Caki2 (cell line): ENCODE measurements at regions not wholly inside any gene's neighbourhood (a gene's known extent, or its start where the extent isn't known, plus 50 kb on each side); places are given as distances from the start of the nearest gene placed in this dataset.
A peak's percentile ranks its signal among the peaks of the same experiment; 100 is the strongest.
"Not testable (repeated sequence)": the region's sequence is repeated elsewhere in the genome, so short reads cannot be mapped to it uniquely, and the experiment has no call there.

Experiments used
- DNase-seq: peaks from one replicate; pipeline ENCODE4 v3.0.0-alpha.2; 2015; ENCODE audit warnings: low read depth
- in situ Hi-C: cut with HindIII; loops from 2 replicates; pipeline ENCODE4 v1.10.0; 2016; ENCODE audit warnings: low sequenced_read_pairs, low pct_unique_long_range_greater_than_20kb, mixed read lengths

DNA sequence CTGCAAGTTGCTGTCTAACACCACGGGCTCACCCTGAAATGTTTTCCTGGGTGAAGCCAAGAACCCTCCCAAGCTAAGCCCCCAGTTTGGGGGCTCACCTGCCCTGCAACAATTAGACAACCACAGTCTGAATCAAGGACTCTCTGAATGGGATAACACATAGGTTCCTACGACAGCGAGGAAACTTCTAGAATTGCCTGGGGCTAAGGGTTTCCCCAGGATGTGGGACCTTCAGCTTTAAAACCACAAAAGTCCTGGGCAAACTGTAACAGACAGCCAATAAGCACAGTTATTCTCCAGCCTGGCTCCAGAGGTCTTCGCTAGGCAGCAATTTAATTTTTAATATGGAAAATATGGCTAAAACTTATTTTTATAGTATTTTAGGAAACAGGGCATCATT, 162.6 kb downstream of the PRKX start:
- DNase-seq, result no peak
- in situ Hi-C loops, result no loop called here

DNA sequence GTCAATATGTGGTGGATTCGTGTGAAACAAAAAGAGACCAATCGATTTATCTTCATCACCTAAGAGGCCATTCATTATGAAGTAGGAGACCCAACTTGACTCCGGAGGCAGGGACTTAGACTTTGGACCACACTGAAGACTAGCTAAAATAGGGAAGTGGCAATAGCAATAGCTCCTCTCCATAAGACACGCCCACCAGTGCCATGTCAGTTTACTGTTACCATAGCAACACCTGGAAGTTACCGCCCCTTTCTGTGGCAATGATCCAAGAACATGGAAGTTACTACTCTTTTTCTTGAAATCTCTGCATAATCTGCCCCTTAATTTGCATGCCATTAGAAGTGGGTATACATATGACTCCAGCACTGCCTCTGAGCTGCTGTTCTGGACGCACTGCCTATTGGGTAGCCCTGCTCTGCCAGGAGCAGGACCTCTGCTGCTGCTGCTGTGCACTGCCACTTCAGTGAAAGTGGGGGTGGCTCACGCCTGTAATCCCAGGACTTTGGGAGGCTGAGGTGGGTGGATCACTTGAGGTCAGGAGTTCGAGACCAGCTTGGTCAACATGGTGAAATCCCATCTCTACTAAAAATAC, 163.2 kb downstream of the PRKX start:
- DNase-seq, result peak; percentile 81
- in situ Hi-C loops, result no loop called here

DNA sequence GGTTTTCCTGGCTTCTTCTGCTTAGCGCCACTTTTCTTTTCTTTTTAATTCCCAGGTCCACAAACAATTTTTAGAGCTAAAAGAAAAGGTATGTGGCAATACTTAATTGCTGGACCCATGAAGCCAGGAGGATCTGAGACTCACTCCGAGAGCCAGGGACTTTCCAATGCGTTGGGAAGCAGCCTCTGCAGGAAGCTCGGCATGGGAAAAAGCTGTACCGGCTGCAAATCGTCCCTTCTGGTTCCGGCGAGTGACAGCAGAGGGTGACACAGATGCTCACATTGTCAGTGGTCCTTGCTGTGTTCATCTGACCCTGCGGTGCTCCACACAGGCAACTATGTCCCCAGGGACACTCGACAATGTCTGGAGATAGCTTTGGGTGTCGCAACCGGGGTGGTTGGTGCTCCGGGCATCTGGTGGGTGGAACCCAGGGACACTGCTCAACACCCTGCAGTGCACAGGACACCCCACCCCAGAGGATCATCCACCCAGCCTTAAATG, 164.0 kb downstream of the PRKX start:
- peak; percentile 63 for DNase-seq
- in situ Hi-C loops, result no loop called here

DNA sequence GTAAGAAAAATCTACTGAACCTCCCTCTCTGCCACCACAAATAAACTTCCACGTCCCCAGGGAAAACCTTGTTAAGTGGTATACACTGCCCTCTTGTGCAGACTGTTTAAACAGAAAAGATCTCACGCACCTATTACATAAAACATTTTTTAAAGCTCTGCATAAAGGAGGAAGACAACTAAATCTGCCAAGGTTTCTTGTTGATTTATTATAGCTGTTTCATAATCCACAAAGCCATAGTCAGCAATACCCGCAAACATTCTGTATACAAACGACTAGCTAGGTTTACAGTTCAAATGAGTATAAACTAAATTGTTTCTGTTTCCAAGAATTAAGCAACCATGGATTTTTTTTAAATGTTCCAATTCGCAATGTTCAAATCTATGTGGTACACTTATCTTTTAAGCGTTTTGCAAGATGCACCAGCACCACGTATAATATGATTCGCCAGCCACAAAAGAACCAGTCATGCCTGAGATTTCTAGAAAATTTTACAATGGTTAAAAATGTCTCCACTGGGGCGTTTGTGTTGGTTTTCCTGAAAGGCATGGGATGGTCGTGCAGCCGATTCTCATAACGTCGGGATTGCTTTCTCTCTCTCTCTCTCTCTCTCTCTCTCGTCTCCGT, 164.6 kb downstream of the PRKX start:
- peak; percentile 56 for DNase-seq
- in situ Hi-C loops, result no loop called here

DNA sequence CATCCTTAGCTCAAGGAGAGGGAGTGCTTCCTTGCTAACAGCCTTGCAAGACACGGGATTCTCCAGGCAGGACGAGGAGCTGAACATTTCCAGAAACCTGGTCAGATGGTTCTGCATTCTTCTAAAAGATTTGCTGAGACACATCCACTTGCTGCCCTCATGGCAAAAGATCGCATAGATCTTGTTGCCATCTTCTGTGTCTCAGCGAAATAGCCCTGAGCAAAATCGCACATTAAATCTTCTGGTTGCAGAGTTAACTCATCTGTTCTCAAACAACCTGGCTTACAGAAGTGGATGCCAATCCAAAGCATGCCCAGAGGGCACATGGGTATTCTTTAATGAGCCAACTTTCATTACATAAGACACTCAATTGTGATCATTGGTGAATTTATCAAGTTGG, 167.5 kb downstream of the PRKX start:
- in situ Hi-C loops, result no loop called here
- no peak for DNase-seq

DNA sequence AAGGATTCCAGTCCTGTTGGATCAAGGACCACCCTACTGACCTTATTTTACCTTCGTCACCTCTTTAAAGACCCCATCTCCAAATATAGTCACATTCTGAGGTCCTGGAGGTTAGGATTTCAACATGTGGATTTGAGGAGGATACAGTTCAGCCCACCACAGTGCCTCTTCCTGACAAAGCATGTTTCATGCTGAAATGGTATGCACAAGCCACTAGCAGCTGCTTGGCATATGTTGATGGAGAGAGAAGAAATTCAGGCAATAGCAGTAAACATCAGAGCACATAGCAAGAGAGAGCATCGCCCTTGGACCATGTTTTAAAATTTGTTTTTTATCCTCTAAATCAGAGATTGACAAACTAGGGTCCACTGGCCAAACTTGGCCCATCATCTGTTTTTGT, 172.1 kb downstream of the PRKX start:
- in situ Hi-C loops, result no loop called here
- no peak for DNase-seq

DNA sequence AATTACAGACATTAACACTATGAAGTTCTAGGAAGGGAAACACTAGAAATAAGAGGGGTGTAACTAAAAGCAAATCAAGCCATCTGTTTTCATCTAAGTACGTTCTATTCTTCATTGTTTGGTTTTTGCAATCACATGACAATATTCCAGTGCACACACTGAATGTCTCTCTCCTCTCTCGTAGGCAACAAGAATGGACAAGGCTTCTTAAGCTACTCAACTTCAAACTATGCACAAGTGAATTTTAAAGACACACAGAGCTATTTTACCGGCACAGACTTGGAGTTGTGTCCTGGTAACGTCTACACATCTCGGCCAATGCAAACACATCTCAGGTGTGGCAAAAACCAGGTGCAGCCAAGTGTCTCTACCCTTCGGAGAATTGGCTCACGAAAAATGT, 173.3 kb downstream of the PRKX start:
- DNase-seq, result no peak
- in situ Hi-C loops, result no loop called here

DNA sequence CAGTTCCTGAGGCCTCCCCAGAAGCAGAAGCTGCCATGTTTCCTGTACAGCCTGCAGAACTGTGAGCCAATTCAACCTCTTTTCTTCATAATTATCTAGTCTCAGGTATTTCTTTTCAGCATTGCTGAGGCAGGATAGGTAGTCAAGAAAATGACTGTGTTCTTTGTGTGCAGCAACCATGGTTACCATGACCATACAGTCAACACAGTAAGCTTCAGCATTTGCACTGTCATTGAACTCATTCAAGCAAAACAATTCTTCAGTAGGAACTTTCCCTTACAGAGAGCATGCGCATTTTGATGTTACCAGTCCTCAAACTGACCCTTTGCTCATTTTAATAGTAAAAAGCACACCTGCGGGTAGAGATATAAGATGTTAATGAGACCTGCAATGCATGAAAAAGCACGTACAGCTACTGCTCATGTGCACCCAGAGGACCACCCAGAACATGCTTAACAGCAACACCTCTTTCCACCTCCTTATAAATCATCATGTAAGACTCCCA, 180.8 kb downstream of the PRKX start:
- in situ Hi-C loops, result no loop called here
- peak; percentile 74 for DNase-seq

DNA sequence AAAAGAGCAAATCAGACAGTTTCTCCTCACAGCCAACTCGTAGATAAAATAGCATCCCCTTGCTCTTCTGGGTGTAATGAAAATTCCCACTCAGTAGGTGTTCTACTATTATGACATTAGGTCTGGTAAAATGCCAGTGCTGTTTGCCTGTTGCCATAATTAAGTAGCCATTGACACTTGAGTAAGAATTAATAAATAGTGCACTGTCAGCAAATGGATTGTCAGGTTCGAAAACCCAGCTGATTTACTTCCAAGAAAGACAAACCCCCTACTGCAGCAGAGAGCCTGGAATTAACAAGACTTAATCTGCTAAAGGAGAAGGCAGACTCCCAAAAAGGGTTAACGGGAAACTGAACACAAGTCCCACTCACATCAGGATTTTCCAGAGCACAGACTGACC, 182.0 kb downstream of the PRKX start:
- in situ Hi-C loops, DNase-seq: not testable (repeated sequence)

DNA sequence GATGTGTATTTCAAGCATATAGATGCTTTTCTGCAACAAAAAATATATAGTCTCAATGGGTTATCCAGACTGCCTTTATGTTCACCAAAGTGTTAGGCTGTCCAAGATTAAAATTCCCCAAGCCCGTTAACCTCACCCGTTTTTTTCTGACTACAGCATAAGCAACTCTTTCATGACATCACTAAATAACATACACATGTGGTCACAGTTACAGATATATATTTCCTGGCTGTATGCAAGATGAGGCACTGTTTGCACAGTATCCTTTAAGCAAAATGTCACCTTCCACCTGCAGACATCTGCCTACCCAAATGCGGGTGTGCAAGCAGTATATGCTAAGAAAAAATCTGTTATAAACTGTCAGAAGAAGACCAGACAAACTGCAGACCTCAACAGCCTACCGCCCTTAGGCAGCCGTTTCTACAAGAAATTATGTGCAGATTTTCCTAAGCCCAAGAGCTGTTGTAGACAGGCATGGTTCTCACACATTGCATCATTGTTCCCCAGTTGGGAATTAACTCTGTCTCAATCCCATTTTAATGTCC, 183.1 kb upstream of the MXRA5 start:
- no peak for DNase-seq
- in situ Hi-C loops, result no loop called here

DNA sequence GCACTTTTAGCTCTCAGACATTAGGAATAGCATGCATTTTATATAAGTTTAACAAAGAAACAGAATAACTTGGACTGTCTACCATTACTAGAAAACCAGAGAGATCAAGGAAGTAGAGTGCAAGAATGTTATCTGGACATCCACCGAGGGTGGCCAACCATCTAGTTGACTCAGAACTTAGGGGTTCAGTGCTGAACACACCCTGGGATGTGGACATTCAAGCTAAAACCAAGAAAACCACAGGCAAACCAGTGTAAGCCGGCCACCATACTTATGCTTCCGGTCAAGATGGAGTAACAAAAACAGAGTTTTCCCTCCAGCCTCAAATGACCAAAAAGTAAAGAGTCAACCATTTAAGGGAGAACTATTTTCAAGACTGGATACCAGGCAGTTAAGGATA, 181.4 kb upstream of the MXRA5 start:
- DNase-seq, result no peak
- in situ Hi-C loops, result no loop called here

DNA sequence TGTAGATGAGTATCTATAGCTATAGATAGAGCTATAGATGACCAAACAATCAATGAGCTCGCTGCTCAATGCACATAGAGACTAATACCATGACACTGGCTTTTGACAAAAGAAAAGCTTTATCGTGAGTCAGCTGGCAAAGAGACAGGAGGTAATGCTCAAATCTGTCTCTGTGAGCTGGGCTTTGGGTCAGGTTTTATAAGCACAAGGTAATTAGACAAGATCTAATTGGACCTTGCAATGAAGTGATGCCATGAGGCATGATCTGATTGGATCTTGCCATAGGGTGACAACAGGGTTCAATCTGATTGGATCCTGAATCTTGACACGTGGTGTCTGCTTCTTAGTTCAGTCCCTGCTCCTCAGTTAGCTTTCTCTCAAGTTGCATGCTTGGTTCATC, 180.7 kb upstream of the MXRA5 start:
- in situ Hi-C loops, result no loop called here
- no peak for DNase-seq

DNA sequence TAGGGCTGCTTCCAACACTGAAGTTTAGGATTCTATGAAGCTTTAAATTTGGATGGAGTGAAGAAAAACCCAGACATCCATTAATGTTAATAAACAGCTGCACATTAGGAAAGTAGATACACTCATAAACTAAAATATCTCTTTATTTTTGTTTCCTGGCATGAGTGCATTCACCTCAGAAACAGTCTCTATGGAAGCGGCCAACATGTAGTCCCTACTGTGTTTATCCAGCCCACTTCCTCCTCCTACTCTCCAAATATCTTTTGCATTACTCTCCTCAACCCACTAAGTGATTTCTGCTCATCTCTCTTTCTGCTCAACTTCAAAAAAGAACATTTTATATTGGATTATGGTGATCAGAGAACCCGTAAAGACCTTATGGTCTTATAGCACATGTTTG, 180.3 kb upstream of the MXRA5 start:
- no peak for DNase-seq
- in situ Hi-C loops, result no loop called here

DNA sequence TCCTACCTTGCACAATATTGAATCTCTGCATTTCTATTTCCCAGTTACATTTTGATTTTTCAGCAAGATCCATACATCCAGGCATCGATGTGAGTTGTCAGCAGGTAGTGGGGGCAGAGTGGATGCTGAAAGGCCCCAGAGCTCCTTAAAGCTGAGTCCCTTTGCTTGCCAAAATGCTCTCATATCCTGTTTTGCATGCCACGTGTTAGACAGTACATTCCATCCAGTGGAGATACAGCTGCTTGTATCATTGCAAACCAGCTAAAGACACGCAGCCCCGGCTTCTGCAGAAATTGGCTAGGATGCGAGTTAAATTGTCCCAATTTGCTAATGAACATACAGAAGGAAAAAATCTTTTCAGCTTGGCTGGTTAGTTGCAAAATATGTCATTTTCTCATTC, 179.6 kb upstream of the MXRA5 start:
- in situ Hi-C loops, result no loop called here

DNA sequence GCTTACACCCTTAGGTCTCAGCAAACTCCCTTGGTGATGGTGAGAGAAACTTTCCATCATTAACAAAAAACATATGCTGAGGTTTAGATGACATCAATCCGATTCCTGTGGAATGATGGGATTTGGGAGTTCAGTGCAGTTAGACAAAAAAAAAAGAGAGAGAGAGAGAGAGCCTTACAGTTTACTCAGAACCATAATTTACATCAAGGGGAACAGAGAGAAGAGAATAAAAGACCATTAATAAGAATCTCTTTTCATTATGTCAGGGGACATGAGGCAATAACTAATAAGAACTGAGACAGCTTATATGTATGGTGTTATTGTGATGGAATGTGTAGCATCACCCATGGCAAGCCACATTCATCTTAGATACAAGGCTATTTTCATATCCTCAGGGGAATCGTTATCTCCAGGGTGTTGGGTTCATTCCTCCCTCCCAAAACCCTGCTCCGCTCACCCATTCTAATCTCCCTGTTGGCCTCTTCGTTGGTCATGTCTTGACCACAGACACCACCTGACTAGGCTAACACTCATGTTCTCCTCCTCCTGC, 175.7 kb upstream of the MXRA5 start:
- DNase-seq, result no peak
- in situ Hi-C loops, result no loop called here

More for the DNA sequence above, 179.6 kb upstream of the MXRA5 start:
- DNase-seq, result no peak

DNA sequence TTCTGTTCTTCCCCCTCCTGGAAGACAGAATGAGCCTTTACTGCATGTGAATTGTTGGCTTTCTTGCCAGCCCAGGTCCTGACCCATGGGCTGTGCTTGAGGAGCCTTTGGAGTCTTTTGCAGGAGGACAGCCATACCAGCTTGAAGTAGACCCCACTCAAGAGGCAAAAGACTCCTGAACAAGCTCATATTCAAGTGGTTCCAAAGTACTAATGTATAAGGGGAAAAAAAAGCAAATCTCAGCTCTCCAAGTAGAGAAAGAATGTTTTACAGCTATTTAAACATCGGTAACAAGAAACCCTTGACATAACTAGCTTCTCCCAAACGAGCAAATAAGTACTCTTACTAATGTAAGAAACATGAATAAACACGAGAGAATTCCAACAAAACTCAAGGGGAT, 174.9 kb upstream of the MXRA5 start:
- in situ Hi-C loops, result no loop called here
- DNase-seq, result no peak

DNA sequence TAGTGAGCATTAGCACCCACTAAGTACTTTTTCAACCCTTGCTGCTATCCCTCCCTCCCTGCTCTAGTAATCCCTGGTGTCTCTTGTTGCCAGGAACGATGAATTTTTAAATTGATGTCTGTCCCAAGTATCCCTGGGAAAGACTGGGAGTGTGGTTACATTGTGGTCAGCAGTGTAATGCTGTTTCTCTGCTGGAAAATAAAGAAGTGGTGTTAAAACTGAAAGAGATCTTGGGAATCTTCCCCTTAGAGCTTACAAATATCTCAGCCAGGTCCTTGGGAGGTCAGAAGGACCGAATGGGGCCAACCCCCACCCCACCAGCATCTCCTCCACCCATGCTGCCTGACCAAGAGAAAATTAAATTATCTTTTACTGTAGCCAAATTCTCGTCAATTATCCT, 174.5 kb upstream of the MXRA5 start:
- in situ Hi-C loops, result no loop called here

DNA sequence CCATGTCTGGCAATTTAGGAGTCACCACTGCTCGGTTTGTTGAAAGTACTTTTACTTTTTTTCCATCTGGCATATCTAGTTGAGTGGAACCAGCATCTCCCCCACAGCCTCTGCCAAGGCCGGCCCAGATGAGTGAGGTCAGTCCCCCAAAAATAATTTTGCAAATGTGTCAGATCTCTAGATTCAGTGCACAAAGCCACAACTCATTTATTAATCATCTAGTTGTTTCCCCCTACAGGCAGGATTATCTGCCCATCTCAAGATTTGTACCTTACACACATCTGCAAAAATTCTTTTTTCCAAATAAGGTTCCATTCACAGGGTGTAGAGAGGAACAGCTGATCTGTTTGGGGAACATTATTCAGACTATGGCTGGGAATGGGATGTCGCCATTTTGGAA, 174.0 kb upstream of the MXRA5 start:
- in situ Hi-C loops, result no loop called here
- DNase-seq, result no peak

More for the DNA sequence above, 174.5 kb upstream of the MXRA5 start:
- no peak for DNase-seq

DNA sequence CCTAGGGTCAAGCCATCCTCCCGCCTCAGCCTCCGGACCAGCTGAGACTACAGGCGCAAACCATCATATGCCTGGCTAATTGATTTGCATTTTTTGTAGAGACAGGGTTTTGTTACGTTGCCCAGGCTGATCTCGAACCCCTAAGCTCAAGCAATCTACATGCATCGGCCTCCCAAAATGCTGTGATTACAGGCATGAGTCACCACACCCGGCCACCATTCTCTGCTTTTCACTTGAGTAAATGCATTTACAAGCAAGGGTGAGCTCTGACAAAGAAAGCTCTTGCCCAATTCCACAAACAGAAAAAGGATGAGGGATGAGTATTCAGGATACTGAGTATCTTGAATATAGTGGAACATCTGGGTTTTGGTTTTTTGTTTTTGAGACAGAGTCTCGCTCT, 172.9 kb upstream of the MXRA5 start:
- in situ Hi-C loops, DNase-seq: not testable (repeated sequence)
